Natural killer cell (primary cell): ENCODE measurements at regions not wholly inside any gene's neighbourhood (a gene's known extent, or its start where the extent isn't known, plus 50 kb on each side); places are given as distances from the start of the nearest gene placed in this dataset.

Experiments used
- ATAC-seq, 3 donors: fragments of 150-1000 bp in 2 of 3; fragments of 200-7000 bp in 1 of 3; cut with Tn5 transposase; 1 replicate in 1 of 3; 2 replicates in 2 of 3; pipeline ENCODE4 v1.10.0; 2021; ENCODE audit warnings: mild to moderate bottlenecking in 2 of 3, moderate library complexity in 2 of 3
- DNase-seq, 2 donors: peaks; one replicate each; pipeline versions ENCODE4 v3.0.0 to v3.0.0-alpha.2; 2013 to 2021; ENCODE audit warnings: mixed read lengths in 1 of 2
- H3K27ac ChIP-seq: one replicate; pipeline ENCODE4 v1.5.1; 2013; ENCODE audit warnings: mild to moderate bottlenecking, low read length
- H3K27me3 ChIP-seq: one replicate; pipeline ENCODE4 v1.6.1; 2013; ENCODE audit warnings: low read length; ENCODE audit not compliant: control insufficient read depth, insufficient read depth
- H3K36me3 ChIP-seq: one replicate; pipeline ENCODE4 v1.6.1; 2013; ENCODE audit warnings: low read length; ENCODE audit not compliant: control insufficient read depth, insufficient read depth
- H3K4me1 ChIP-seq: one replicate; pipeline ENCODE4 v1.6.1; 2013; ENCODE audit warnings: low read length; ENCODE audit not compliant: control insufficient read depth, insufficient read depth
- H3K4me3 ChIP-seq: one replicate; pipeline ENCODE4 v1.5.1; 2013; ENCODE audit warnings: low read length
- H3K9me3 ChIP-seq: one replicate; pipeline ENCODE4 v1.6.1; 2013; ENCODE audit warnings: low read length; ENCODE audit not compliant: control insufficient read depth, insufficient read depth
- H3K27ac Mint-ChIP-seq, 2 donors: one replicate each; pipeline ENCODE4 v1.8.0; 2022; ENCODE audit warnings: mild to moderate bottlenecking in 2 of 2, mixed read lengths in 2 of 2, moderate library complexity in 1 of 2
- H3K27me3 Mint-ChIP-seq, 2 donors: one replicate each; pipeline ENCODE4 v1.8.0; 2022; ENCODE audit warnings: low read depth in 2 of 2, mixed read lengths in 2 of 2
- H3K36me3 Mint-ChIP-seq: one replicate; pipeline ENCODE4 v1.8.0; 2022; ENCODE audit warnings: mixed read lengths
- H3K4me1 Mint-ChIP-seq, 2 donors: one replicate each; pipeline ENCODE4 v1.8.0; 2022; ENCODE audit warnings: mixed read lengths in 2 of 2
- H3K4me3 Mint-ChIP-seq: one replicate; pipeline ENCODE4 v1.8.0; 2022; ENCODE audit warnings: mild to moderate bottlenecking, moderate library complexity, mixed read lengths
- H3K9me3 Mint-ChIP-seq, 2 donors: one replicate each; pipeline ENCODE4 v1.8.0; 2022; ENCODE audit warnings: mixed read lengths in 2 of 2
- WGBS: methylation state at CpG from one replicate; pipeline ENCODE4 v1.1.7; 2013; ENCODE audit warnings: missing lambda C conversion rate; ENCODE audit not compliant: insufficient coverage; 5-methylcytosine and 5-hydroxymethylcytosine counted together
- intact Hi-C: fragments of 100-400 bp; cut with micrococcal nuclease; formaldehyde crosslinking; loops from one replicate; pipeline ENCODE4 v1.14.2; 2022
- TF ChIP-seq, protein P1 (sequence below): fragments of 200-600 bp; IDR thresholded peaks from one replicate; pipeline ENCODE4 v1.8.0; 2022; ENCODE audit warnings: antibody characterized with exemption

DNA sequence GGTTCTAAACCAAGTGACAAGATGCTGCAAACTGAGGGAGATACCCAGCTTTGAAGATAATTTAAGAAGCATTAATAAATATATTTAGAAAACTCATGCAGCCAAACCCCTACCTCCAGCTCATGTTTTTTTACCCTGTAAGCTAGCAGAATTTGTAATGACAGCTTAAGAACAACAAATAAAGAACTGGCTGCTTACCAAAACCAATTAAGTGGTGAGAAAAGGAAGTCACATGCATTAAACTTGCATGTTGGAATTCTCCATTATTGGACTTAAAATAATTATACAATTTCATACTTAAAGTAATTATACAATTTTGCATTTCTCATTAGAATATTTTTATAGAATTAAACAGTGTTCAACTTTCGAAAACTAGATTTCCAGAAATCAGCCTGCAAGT is 75.6 kb upstream of the CNIH3 start:
- no peaks in the 10 kb centered on the region for H3K4me1 ChIP-seq
- no peak for ATAC-seq
- no peaks in the 10 kb centered on the region for H3K36me3 ChIP-seq
- DNase-seq = no peak
- no peaks in the 10 kb centered on the region for H3K9me3 ChIP-seq
- Mint-ChIP-seq H3K4me3 (no peak overlapping the region), H3K4me1 (peaks cover 0 to 5% of the 10 kb centered on the region in 2 donors), H3K9me3 (no peaks in the 10 kb centered on the region), H3K36me3 (no peaks in the 10 kb centered on the region), H3K27me3 (peaks cover 0 to 15% of the 10 kb centered on the region in 2 donors), H3K27ac (no peak overlapping the region)
- no CpG with 5 or more reads among the region's 1 CpG for WGBS
- no peak overlapping the region for H3K27ac ChIP-seq
- no peaks in the 10 kb centered on the region for H3K27me3 ChIP-seq
- intact Hi-C loops = no loop called here
- TF ChIP-seq, protein P1, sequence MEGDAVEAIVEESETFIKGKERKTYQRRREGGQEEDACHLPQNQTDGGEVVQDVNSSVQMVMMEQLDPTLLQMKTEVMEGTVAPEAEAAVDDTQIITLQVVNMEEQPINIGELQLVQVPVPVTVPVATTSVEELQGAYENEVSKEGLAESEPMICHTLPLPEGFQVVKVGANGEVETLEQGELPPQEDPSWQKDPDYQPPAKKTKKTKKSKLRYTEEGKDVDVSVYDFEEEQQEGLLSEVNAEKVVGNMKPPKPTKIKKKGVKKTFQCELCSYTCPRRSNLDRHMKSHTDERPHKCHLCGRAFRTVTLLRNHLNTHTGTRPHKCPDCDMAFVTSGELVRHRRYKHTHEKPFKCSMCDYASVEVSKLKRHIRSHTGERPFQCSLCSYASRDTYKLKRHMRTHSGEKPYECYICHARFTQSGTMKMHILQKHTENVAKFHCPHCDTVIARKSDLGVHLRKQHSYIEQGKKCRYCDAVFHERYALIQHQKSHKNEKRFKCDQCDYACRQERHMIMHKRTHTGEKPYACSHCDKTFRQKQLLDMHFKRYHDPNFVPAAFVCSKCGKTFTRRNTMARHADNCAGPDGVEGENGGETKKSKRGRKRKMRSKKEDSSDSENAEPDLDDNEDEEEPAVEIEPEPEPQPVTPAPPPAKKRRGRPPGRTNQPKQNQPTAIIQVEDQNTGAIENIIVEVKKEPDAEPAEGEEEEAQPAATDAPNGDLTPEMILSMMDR = no peak
- H3K4me3 ChIP-seq = no peak overlapping the region

DNA sequence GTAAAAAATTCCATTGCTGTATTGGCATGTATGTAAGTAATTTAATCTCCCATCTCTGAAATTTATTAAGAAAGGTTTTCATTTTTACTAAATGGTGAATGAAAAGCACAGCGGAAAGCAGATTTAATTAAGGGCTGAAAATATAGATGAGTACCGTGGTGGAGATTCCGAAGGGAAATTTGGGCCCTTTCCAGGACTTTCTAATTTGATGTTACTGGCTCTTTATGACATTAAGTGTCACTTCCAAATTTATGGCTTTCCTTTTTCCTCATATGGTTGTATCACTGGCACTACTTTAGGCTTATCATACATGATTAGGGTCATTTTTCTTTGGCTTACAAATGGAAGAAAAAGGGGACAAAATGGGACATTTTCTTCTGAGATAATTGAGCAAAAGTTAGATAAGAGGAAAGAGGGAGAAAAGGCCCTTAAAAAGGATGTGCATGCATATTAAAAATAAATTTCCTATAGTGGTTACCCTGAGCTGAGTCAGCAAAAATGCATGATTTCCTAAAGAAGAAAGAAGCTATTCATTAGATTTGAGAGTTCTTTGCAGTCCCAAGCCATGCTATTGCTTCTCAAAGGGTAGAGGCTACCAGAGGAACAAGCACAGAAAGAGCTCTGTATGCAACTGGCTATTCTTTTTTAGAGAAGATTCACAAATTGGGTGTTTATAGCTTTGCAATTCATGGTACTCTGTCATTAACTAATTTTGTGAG is 74.9 kb upstream of the CNIH3 start:
- Histone ChIP-seq H3K27ac (no peak overlapping the region), H3K27me3 (no peaks in the 10 kb centered on the region), H3K9me3 (no peaks in the 10 kb centered on the region), H3K36me3 (no peaks in the 10 kb centered on the region), H3K4me1 (no peaks in the 10 kb centered on the region), H3K4me3 (no peak overlapping the region)
- Mint-ChIP-seq H3K4me3 (no peak overlapping the region), H3K27me3 (peaks cover 0 to 18% of the 10 kb centered on the region in 2 donors), H3K36me3 (no peaks in the 10 kb centered on the region), H3K4me1 (peaks cover 0 to 5% of the 10 kb centered on the region in 2 donors), H3K9me3 (no peaks in the 10 kb centered on the region), H3K27ac (no peak overlapping the region)
- intact Hi-C loops = no loop called here
- TF ChIP-seq, protein P1 = no peak
- no peak for DNase-seq
- 85% methylated on average over 3 of the region's 3 CpGs for WGBS
- no peak for ATAC-seq

DNA sequence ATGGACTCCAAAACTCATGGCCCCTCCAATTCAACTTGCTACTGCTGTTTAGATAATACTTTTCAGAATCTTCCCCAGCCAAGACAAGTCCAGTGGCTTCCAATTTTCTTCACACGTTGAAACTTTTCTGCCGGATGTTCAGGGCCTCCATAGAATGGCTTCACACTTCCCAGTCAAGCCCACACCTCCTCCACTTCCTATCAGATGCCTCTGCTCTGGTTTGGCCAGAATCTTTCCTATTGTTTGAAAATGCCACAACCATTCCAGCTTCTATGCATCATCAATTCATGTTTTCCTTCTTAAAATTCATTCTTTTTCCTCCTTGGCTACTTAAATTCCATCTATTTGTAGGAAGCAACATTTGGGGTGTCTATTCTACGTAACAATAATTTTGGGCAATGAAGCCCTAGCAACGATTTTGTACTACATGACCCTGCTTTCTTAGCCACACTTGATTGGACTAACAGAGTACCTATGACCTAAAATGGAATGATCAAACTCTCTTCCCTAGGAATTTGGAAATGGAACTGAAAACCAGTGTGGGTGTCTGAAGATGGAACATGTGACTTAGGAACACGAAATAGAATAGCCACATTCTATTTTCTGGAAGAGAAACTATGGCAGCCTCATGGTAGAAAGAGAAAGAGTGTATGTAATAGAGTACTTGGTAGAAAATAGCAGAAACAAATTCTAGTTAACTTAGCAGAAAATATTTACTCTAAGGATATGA is 74.1 kb upstream of the CNIH3 start:
- 84% methylated on average over 5 of the region's 5 CpGs for WGBS
- no peak for ATAC-seq
- H3K9me3 ChIP-seq = no peaks in the 10 kb centered on the region
- TF ChIP-seq, protein P1 = no peak
- DNase-seq = no peak
- H3K27ac ChIP-seq = no peak overlapping the region
- no peaks in the 10 kb centered on the region for H3K9me3 Mint-ChIP-seq
- H3K4me1 ChIP-seq = no peaks in the 10 kb centered on the region
- no peaks in the 10 kb centered on the region for H3K27me3 ChIP-seq
- no peaks in the 10 kb centered on the region for H3K36me3 Mint-ChIP-seq
- H3K4me3 ChIP-seq = no peak overlapping the region
- H3K4me3 Mint-ChIP-seq = no peak overlapping the region
- H3K27me3 Mint-ChIP-seq = peaks cover 0 to 16% of the 10 kb centered on the region in 2 donors
- H3K4me1 Mint-ChIP-seq = peaks cover 0 to 5% of the 10 kb centered on the region in 2 donors
- no peak overlapping the region for H3K27ac Mint-ChIP-seq
- no peaks in the 10 kb centered on the region for H3K36me3 ChIP-seq
- intact Hi-C loops = no loop called here
